ENCODE measurements at regions not wholly inside any gene's neighbourhood (a gene's known extent, or its start where the extent isn't known, plus 50 kb on each side); places are given as distances from the start of the nearest gene placed in this dataset.
A peak's percentile ranks its signal among the peaks of the same experiment; 100 is the strongest.
"Not testable (repeated sequence)": the region's sequence is repeated elsewhere in the genome, so short reads cannot be mapped to it uniquely, and the experiment has no call there.

DNA sequence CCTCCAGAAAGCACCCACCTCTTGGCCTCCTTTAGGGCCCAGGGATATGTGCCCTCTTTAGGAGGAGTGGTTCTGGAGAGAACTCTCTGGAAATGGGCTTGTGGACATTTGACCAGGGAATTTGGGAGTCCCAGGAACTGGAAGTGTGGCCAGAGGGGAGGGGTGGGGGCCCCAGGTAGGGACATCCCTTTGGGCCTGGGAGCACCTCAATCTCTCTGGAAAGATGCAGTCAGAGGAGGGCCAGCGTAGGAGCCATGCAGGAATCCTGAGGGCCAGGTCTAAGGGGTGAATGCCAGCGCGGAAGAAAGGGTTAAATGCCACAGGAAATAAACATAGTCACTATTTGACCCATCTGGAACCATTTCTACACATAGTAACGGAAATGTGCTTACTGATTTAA, 50.3 kb upstream of the ITGA11 start:
- FAIRE-seq (no peak), DNase-seq (ENCODE audit: low spot score) (no peak)

DNA sequence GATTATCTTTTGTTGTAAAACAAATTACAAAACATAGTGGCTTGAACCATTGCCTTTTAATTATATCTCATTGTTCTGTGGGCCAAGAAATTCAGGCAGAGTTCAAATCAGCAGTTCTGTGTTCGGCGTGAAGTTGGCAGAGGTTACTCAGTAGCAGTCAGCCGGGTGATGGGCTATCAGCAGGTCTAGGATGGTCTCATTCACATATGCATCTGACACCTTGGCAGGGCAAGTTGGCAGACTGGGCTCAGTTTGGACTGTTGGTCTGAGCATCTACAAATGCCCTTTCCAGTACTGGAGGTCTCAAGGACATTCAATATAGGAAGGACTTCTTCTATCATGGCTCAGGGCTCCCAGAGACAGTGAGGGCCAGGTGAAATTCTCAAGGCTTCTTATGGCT, 51.2 kb upstream of the ITGA11 start:
- FAIRE-seq (no peak), DNase-seq (ENCODE audit: low spot score) (no peak)

DNA sequence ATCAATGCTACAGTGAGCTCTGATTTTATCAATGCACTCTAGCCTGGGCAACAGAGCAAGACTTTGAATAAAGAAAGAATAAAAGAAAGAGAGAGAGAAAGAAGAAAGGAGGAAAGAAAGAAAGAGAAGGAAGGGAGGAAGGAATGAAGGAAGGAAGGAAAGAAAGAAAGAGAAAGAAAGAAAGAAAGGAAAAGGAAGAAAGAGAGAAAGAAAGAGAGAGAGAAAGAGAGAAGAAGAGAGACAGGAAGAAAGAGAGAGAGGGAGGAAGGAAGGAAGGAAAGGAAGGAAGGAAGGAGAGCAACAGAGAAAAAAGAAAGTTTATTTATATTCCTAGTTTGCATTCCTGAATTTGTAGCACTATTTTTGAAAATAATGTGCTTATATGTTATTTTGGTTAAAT, 52.3 kb upstream of the ITGA11 start:
- DNase-seq (ENCODE audit: low spot score) (no peak), FAIRE-seq (no peak)

DNA sequence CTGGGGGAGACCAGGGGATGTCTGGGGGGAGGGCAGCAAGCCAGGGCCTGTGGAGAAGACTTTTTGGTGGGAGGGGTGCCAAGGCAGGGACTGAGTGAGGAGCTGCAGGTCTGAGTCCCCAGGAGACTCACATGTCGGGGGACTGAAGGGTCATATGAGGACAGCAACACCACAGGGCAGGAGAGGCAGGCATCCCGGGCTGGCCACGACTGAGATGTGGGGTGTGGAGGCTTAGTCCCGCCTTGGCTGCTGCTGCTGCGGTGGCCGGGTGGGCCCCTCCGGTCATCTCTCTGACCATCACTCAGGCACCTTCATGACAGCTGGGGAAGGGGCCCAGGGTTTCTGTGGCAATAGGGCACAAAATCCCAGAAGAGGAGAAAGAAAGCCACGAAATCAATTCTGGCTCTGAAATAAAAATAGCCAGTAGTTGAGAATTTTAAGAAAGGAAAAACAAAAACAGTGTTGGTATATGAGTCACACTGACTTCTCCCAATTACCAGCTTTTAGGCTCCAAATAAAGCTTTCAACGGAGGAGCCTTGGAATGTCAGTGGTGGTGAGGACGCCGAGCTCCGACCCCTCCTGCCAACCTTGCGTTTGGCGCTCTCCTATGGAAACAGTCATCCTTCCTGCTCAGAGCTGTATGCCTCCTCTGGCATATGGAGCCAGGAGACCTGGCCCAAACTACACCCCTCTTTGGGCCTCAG, 52.9 kb upstream of the ITGA11 start:
- FAIRE-seq = no peak
- no peak for DNase-seq (ENCODE audit: low spot score)

DNA sequence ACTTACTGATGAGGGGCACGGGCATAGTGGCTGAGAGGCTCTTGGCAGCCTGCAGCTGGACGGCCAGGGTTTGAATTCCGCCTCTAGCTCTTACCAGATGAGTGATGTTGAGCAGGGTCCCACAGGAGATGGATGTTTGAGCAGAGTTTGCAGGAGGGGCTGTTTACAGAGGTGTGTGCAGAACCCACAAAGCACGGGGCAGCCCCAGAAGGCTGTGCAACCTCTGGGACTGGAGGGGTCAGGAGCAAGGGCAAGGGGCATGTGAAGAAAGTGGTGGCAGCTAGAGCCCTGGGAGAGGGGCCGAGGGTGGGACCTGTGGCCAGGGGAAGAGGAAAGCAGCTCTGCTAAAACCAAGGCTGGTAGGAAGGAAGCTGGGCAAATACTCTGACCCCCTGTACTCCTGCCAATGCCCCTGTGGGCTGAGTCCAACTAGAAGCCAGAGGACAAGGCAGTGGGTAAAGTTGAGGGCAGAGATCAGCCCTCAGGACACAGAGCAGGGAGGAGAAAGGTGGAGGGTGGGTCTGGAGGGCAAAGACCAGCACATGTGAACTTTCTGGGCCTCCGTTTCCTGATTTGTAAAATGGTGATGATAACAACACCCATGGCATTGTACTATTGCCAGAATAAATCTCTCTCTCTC, 53.9 kb upstream of the ITGA11 start:
- no peak for FAIRE-seq

DNA sequence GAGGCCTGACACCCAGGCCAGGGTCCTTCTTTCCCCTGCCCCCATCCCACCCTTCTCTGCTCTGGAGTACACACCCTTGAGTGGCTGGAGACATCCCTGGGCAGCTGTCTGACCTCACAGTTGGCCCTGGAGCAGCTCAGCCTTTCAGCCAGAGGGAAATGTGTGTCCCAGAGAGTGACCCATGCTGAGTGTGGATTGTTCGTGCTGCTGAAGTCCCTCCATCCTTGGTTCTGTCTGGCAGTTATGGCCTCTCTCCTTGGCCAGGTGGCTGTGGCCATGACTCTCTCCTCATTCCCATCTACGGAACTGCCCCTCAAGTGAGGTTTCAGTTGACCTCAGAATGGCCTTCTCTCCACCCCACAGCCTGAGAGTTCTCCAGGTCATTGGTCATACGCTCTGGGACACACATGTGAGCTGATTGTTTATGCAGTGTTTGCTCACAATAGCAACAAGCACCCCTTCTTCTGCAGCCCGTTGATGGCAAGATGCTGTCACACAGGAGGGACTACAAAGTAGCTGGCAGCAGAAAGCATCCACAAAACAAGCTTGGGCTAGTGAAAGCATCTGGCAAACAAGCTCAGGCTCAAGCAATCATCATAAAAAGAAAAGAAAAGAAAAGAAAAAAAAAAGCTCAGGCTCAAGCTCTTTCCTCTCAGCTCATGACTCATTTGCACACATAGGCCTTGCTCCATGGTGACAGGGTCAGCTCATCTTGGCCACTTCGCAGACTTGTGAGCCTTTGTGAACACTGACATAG, 55.3 kb upstream of the ITGA11 start:
- FAIRE-seq (no peak), DNase-seq (ENCODE audit: low spot score) (no peak)

More for the DNA sequence above, 53.9 kb upstream of the ITGA11 start:
- no peak for DNase-seq (ENCODE audit: low spot score)

DNA sequence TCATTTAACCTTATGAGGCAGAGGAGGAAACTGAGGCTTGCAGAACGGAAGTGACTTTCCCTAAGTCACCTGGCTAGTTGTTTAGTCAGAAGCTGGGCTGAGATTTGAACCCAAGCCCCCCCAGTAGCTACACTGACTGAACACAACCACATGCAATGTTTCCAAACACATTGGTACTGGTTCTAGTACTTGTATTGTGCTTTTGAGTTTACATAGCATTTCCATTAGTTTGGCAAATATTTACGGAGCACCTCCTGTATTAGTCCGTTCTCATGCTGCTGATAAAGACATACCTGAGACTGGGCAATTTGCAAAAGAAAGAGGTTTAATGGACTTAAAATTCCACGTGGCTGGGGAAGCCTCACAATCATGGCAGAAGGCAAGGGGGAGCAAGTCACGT, 56.3 kb upstream of the ITGA11 start:
- DNase-seq (ENCODE audit: low spot score) (no peak), FAIRE-seq (no peak)

DNA sequence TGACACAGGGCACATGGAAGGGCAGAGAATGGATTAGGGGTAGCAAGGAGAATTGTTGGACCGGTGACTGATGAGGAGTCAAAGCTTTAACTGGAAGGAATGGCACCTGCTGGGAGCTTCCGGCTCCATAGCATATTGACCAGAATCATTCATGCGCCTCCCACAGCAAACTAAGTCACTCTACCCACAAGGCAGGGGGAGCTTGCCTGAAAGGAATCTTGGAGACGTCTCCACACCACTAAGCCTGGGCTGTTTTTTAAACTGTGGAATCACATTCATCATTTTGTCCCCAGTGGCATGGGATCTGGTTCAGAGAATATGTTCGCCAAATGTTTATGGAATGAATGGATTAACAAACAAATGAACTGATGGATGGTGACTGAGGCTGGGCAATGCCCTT, 57.0 kb upstream of the ITGA11 start:
- peak; percentile 47 for DNase-seq (ENCODE audit: low spot score)
- peak; percentile 65 for FAIRE-seq

DNA sequence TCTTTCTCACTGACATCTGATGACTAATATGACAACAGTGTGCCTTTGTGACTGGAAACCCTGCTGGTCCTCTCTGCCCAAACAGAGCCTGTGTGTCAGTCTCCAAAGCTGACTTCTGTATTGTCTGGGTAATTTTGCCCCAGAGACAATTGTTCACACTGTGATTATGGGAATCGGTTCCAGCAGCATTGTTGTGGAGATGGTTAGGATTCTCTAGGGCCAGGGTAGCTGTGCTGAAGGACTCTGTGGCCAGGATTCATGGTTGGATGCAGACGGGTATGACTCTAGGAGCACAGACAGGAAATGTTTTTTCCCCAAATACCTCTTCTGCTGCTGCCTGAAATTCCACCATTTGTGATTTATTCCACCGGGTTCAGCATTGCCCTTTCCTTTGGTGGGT, 57.5 kb upstream of the ITGA11 start:
- FAIRE-seq (peak; percentile 11), DNase-seq (ENCODE audit: low spot score) (peak; percentile 54)

DNA sequence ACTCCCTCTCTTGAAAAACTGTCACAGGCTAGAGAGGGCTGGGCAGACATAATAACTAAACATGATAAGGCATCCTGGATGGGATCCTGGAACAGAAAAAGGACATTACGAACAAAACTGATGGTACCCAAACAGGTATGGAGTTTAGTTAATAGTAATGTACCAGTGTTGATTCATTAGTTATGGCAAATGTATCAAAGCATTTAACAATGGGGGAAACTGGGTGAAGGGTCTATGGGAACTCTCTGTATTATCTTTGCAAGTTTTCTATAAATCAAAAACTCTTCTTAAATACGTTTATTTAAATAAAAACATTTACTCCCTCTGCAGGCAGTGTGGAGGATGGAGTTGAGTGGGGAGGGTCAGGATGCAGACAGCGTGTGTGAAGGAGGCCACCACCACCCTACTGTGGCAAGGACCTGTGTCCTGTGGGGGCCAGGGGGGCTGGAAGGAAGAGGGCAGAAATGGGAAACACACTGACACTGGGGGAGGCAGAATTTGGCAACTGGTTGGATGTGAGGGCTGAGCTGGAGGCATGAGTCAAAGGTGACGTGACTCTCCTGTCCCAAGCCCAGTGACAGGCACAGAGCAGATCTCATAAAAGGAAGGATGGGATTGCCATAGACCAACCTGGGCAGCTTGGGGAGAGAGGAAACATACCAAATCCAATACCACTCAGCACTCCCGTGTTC, 59.6 kb upstream of the ITGA11 start:
- FAIRE-seq = no peak
- no peak for DNase-seq (ENCODE audit: low spot score)

DNA sequence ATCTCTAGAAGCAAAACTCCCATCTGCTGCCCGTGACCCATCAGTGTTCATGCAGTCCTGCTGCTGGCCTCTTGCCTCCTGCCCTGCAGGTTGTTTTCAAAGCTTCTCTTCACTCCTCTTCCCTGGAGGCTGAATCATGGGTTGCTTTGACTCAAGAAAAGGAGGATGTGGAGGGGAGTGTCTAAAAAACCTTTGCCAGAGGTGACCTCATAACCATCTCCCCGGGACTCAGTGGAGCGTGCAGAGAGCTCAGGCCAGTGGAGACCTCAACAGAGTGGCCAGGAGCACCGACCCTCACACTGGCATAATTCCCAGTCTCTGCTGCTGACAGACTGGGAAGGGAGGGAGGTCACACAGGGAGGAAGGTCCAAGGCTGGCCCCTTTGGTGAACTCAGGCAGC, 60.9 kb upstream of the ITGA11 start:
- DNase-seq (ENCODE audit: low spot score) = peak; percentile 52
- no peak for FAIRE-seq

DNA sequence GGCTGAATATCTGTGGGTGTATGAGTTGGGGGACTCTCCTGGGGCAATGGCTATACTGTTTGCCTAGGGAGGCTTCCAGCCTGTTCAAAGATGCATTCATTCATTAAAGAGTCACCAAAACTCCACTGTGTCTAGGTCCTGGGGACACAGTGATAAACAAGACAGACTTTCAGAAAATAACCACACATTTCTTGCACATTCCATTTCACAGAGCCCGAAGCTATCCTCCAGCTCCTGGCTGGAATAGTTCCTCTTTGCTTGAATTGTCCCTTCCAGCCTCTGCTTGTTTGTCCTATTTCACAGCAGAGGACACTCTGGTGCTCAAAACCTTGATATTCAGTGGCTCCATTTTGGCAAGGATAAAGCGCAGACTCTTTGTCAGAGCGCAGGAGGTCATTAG, 61.7 kb upstream of the ITGA11 start:
- no peak for FAIRE-seq
- DNase-seq (ENCODE audit: low spot score) = no peak

DNA sequence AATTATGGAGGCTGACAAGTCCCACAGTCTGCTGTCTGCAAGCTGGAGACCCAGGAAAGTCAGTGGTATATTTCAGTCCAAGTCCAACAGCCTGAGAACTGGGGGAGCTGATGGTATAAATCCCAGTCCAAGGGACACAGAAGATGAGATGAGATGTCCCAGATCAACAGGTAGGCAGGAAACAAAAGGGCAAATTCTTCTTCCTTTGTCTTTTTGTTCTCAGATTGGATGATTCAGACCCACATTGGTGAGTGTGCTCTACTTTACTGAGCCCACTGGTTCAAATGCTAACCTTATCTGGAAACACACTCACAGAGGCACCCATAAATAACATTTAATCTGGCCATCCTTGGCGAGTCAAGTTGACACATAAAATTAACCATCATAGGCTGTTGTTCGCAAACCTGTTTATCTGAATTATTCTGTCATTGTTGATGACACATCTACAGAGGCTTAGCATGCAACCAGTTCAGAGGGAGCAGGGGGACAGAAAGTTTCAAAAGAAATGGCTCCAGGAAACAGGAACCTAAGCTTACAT, 62.7 kb upstream of the ITGA11 start:
- FAIRE-seq = no peak
- DNase-seq (ENCODE audit: low spot score) = no peak

DNA sequence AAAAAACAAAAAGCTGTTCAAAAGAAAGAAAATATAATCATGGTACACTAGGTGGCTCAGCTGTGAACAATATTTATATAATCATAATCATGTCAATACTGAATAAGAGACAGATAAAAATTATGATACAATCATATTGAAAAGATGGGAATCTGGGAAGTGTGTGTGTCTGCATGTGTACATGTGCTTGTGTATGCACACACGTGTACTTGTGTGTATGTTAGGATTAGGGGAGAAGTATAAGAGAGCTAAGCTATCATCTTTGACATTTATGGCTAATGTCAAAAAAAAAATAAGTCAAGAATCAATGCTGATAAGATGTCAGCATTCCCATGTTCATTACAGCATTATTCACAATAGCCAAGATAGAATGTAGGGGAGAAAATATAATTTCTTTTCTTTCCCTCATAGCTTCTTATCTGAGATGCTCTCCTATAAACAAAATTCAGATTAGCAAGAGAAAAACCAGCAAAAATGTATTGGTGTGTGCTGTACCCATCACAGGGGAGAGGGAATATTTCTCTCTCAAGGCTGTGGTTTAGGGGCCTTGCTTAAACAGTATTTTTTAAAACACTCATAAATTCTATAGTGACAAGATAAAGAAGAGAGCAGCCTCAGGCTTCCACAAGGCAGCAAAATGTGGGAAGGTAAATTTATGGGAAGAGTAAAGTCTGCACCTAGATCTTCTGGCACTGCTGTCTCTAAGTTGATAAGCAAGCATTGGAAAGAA, 63.4 kb upstream of the ITGA11 start:
- FAIRE-seq = no peak

DNA sequence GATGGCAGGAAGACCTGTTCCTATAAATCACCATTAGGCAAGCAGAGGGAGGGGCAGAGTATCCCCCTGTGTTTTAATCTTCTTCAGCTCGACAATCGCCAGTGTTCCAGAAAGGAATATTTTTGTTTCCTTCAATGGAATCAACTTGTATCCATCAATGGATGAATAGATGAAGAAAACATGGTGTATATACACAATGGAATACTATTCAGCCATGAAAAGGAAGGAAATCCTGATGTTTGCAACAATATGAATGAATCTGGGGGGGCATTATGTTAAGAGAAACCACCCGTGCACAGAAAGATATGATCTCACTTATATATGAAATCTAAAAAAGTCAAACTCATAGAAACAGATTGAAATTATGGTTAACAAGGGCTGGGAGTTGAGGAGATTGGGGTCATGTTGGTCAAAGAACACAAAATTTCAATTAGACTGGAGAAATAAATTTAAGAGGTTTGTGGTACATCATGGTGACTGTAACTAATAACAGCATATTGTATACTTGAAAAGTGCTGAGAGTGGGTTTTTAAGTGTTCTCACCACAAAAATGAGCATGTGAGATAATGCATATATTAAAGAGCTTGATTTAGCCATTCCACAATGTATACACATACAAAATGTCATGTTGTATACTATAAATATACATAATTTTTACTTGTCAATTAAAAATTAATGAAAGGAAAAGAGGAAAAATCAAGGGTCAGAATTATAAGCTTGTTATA, 64.2 kb upstream of the ITGA11 start:
- DNase-seq (ENCODE audit: low spot score) (no peak), FAIRE-seq (no peak)

More for the DNA sequence above, 63.4 kb upstream of the ITGA11 start:
- DNase-seq (ENCODE audit: low spot score) = no peak

DNA sequence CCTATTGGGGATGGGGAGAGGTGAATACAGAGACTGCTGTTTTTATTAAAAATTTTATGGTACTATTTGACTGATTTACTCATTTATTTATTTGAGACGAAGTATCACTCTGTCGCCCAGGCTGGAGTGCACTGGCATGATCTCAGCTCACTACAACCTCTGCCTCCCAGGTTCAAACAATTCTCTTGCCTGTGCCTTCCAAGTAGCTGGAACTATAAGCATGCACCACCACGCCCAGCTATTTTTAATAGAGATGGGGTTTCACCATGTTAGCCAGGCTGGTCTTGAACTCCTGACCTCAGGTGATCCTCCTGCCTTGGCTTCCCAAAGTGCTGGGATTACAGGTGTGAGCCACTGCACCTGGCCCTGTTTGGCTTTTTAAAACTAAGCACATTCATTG, 64.8 kb upstream of the ITGA11 start:
- DNase-seq (ENCODE audit: low spot score); FAIRE-seq: not testable (repeated sequence)

DNA sequence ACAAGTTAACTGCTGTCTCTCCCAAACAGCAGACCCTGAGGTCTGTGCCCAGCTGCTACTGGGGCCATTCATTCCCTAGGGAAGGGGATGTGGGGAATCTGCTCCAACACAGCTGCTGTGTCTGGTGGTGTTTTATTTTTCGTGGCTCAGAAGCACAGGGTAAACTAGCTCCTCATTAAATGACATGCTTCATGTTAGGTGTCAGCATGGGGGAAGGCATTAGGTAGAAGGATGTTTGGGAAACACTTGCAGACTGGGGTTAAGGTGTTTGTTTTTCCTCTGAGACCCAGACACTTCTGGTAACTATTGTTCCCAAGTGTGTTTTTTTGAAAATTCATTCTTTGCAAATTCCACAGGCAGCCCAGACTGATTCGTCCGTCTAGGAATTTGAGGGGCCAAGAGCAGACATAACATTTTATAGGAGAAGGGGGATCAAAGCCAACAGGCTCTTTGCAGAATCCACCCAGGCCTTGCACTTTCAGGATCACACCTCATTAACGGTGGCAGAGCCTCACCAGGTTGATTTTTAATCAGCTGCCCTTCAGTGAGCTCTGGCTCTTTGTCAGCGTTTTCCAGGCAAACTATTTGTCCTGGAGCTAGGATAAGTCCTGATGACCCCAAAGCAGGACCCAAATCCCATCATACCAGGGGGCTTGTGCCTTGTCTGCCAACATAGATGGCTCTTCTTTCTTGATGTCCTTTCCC, 65.4 kb upstream of the ITGA11 start:
- no peak for DNase-seq (ENCODE audit: low spot score)
- FAIRE-seq = no peak

DNA sequence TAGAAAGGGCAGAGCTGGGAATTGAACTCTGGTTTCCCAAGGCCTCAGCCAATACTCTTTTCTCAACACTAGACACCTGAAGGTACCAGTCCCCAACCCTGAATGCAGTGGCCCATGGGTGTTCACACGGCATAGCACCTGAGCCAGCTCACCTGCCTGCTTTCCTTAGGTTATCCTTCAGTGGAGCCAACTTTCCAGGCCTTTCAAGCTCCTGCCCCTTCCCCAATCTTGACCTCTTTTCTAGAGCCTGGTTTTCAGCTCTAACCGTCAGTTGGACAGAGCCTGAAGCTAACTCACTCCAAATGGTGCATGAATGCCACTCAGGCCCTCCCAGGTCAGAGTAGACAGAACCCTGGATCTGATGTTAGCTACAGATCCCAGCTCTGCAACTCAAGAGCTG, 66.1 kb upstream of the ITGA11 start:
- DNase-seq (ENCODE audit: low spot score) (no peak), FAIRE-seq (no peak)

DNA sequence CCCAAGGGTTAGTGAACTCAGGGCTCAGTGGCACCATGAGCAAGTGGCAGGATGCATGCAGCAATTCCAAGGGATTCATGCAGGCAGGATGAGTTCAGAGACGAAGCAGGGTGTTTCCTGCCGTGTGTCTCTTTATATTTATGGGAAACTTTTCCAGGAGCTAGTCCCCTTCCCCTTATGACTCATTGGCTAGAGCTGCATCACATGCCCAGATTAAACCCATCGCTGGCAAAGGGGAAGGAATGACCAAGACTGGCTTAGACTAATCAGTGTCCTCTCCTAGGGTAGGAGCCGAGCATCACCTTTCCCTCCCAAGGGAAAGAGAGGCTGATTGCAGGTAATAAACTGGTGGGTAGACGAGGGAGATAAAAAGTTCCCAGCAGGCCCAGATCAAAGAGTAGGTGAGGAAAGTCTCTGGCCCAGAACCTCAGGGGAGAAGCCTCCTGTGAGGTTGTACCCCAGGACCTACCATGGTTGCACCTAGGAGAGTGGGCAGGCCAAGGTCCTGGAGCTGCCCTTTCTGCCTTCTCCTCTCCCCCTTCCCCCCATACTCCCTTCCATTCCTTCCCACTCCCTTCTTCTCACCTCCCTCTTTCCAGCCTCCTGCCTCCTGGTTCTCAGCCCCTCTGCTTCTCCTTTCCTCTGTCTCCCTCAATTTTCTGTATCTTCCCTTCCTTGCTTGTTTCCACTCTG, 67.8 kb upstream of the ITGA11 start:
- DNase-seq (ENCODE audit: low spot score) (no peak), FAIRE-seq (no peak)
